BJ (cell line): ENCODE measurements at regions not wholly inside any gene's neighbourhood (a gene's known extent, or its start where the extent isn't known, plus 50 kb on each side); places are given as distances from the start of the nearest gene placed in this dataset.

Source experiments
- CTCF ChIA-PET: fragments of 350-600 bp; formaldehyde crosslinking; extraction: SDS; loops from one replicate; lab custom pipeline; 2021; ENCODE audit warnings: antibody characterized with exemption, inconsistent platforms; lab: Yijun Ruan, JAX
- POLR2A ChIA-PET: fragments of 300-600 bp; sonication (Branson Sonifier 250); formaldehyde crosslinking; extraction: SDS; loops from one replicate; lab custom pipeline; 2021; ENCODE audit warnings: antibody characterized with exemption; lab: Charles Lee
- DNase-seq: peaks from one replicate; pipeline ENCODE4 v3.0.0-alpha.2; 2011; ENCODE audit warnings: low read depth
- H3K27me3 ChIP-seq: 2 replicates; pipeline ENCODE4 v1.6.0; 2011; ENCODE audit warnings: low read length; ENCODE audit not compliant: control insufficient read depth, insufficient read depth
- H3K36me3 ChIP-seq: 2 replicates; pipeline ENCODE4 v1.5.1; 2011; ENCODE audit warnings: low read length; ENCODE audit not compliant: control insufficient read depth, insufficient read depth
- H3K4me3 ChIP-seq: 2 replicates; pipeline ENCODE4 v1.5.1; 2011; ENCODE audit warnings: low read depth, mild to moderate bottlenecking, control low read depth, low read length
- TF ChIP-seq, protein P1 (sequence below): IDR thresholded peaks from 2 replicates; pipeline ENCODE4 v1.5.1; 2011; ENCODE audit warnings: low read depth, mild to moderate bottlenecking, control low read depth, inconsistent platforms, low read length, moderate library complexity; ENCODE audit not compliant: insufficient read depth

GRCh38 chr6:14464716-14465115 lies 347.1 kb downstream of the CD83 start:
- Histone ChIP-seq H3K27me3 (no peaks in the 10 kb centered on the region), H3K4me3 (no peak overlapping the region), H3K36me3 (no peaks in the 10 kb centered on the region)
- TF ChIP-seq, protein P1, sequence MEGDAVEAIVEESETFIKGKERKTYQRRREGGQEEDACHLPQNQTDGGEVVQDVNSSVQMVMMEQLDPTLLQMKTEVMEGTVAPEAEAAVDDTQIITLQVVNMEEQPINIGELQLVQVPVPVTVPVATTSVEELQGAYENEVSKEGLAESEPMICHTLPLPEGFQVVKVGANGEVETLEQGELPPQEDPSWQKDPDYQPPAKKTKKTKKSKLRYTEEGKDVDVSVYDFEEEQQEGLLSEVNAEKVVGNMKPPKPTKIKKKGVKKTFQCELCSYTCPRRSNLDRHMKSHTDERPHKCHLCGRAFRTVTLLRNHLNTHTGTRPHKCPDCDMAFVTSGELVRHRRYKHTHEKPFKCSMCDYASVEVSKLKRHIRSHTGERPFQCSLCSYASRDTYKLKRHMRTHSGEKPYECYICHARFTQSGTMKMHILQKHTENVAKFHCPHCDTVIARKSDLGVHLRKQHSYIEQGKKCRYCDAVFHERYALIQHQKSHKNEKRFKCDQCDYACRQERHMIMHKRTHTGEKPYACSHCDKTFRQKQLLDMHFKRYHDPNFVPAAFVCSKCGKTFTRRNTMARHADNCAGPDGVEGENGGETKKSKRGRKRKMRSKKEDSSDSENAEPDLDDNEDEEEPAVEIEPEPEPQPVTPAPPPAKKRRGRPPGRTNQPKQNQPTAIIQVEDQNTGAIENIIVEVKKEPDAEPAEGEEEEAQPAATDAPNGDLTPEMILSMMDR = no peak
- CTCF ChIA-PET = no interaction called here
- DNase-seq = no peak
- POLR2A ChIA-PET = no interaction called here

- ChIA-PET POLR2A (no interaction called here), CTCF (no interaction called here)
- no peak for DNase-seq
- H3K27me3 ChIP-seq = no peaks in the 10 kb centered on the region
- TF ChIP-seq, protein P1 = no peak
- H3K36me3 ChIP-seq = no peaks in the 10 kb centered on the region
- no peak overlapping the region for H3K4me3 ChIP-seq
Measured at GRCh38 chr6:14466278-14466677, 348.7 kb downstream of the CD83 start.

DNA sequence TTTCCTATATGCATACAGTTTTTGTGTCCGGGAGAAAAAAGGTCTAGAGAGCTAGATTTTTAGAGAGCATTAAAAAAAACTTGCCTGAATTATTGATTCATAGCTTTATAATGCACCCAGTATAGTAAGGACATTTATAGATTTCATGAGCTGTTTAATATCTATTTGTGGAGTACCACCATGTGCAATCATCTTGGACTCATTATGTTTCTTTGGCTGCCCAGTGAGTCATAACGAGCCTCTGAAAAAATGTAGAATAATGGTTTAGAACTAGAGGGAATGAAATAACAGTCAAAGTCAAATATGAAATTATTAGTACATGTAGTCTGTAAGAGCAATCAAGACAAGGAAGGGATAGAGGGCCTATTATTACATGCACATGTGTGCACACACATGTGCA lies 350.0 kb downstream of the CD83 start:
- ChIA-PET POLR2A (interaction anchor here (0.7 kb wide), 1 partner anchor 1141 kb away, joined by 4 read pairs; no protein-coding TSS in a partner anchor), CTCF (interaction anchor here (1.4 kb wide), 1 partner anchor 9 kb away, joined by 3 read pairs; no protein-coding TSS in a partner anchor)
- no peak overlapping the region for H3K4me3 ChIP-seq
- no peak for DNase-seq
- H3K27me3 ChIP-seq = no peaks in the 10 kb centered on the region
- TF ChIP-seq, protein P1 = no peak
- H3K36me3 ChIP-seq = no peaks in the 10 kb centered on the region

DNA sequence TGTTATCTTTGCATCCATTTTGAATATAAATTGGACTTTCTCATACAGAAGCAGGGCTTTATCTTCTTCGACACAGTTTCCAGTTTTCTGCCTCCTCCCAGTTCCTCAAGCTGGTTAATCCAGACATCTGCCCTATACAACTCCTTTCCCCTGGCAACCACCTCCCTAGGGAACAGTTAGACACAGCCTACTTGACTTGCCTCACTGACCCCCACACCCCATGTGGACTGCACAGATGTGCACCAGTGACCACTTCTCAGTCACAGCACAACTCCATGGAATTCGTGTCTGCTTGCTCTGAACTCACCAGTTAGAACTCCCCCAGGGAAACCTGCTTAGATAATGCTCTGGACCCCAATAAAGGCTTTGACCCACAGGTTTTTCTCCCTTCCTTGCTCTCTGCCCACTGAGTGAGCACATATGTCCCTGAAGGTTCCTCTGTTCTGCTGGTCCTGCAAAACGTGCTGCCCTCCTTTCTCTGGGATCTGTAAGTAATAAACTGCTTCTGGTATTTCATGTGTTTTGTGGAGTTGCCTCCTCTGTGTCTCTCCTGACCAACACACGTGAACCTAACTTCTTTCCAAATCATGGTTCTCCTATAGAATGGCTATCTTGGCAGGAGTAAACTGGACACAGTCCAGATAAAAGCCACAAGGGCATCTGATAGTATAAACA lies 351.2 kb downstream of the CD83 start:
- no peaks in the 10 kb centered on the region for H3K27me3 ChIP-seq
- no peak overlapping the region for H3K4me3 ChIP-seq
- ChIA-PET CTCF (no interaction called here), POLR2A (no interaction called here)
- H3K36me3 ChIP-seq = no peaks in the 10 kb centered on the region
- TF ChIP-seq, protein P1 = no peak
- no peak for DNase-seq

DNA sequence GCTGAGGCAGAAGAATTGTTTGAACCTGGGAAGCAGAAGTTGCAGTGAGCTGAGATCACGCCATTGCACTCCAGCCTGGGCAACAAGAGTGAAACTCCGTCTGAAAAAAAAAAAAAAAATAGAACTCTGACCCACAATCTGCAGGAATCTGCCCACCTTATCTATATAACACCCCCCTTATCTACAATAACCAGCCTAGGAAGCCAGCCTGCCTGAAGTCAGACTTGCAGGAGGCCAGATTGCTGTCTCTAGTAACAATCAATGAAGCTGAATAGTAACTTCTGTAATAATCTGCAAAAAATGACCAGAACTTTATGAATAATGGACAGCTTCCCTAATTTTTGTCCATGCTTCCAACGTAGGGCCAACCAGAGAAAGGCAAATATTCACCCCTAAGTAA lies 352.5 kb downstream of the CD83 start:
- Histone ChIP-seq H3K27me3 (no peaks in the 10 kb centered on the region), H3K4me3 (no peak overlapping the region), H3K36me3 (no peaks in the 10 kb centered on the region)
- ChIA-PET POLR2A (interaction anchor here (0.6 kb wide), 1 partner anchor 20 kb away, joined by 3 read pairs; no protein-coding TSS in a partner anchor), CTCF (interaction anchor here (0.6 to 0.9 kb wide), 2 partner anchors 14 to 187 kb away, joined by 3 to 4 read pairs; no protein-coding TSS in a partner anchor)
- no peak for DNase-seq
- TF ChIP-seq, protein P1 = no peak
